Tibial nerve (tissue), 4 donors: ENCODE measurements at regions not wholly inside any gene's neighbourhood (a gene's known extent, or its start where the extent isn't known, plus 50 kb on each side); places are given as distances from the start of the nearest gene placed in this dataset.

Experiments used
- CTCF ChIP-seq, 5 experiments: fragments of 200-600 bp in 3 of 5; fragments of 450-650 bp in 2 of 5; sonication (generic) in 3 of 5; IDR thresholded peaks; one replicate each; pipeline ENCODE4 v1.5.1; 2016 to 2019; ENCODE audit warnings: antibody characterized with exemption in 5 of 5, mild to moderate bottlenecking in 3 of 5, moderate library complexity in 2 of 5
- EP300 ChIP-seq, 2 donors: sonication (generic); formaldehyde crosslinking; IDR thresholded peaks; one replicate each; pipeline ENCODE4 v1.6.1; 2017; ENCODE audit warnings: antibody characterized with exemption in 2 of 2, mild to moderate bottlenecking in 1 of 2
- POLR2A ChIP-seq, 2 donors: fragments of 450-650 bp; IDR thresholded peaks; one replicate each; pipeline ENCODE4 v1.6.1; 2017; ENCODE audit warnings: antibody characterized with exemption in 2 of 2, mild to moderate bottlenecking in 2 of 2, moderate library complexity in 2 of 2

DNA sequence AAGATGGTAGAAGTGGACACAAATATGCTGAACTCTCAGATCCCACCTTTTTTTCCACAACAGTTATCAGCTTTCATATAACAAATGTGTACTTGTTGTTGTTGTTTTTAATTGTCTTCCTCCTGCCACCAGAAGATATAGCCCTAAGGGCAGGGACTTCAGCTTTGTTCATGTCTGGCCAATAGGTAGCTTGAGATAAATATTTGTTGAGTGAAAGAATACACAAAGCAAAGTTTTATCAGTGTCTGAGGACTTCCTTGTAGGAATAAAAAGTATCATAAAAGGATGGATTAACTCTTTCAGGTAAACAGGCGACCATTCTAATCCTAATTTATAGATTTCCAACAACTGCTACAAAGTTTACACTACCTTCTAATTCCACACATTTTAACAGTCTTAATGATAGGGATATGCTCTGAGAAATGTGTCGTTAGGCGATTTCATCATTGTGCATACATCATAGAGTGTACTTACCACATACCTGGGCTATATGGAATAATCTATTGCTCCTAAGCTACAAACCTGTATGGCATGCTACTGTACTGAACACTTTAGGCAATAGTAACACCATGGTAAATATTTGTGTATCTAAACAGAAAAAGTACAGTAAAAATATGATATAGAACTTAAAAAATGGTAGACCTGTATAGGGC lies 186.1 kb downstream of the ATOH1 start:
- TF ChIP-seq CTCF (IDR thresholded peaks at IDR 0.05), result no peak
- TF ChIP-seq POLR2A (IDR thresholded peaks at IDR 0.05), result no peak
- no peak for TF ChIP-seq EP300 (IDR thresholded peaks at IDR 0.05)
